22Rv1 (cell line): ENCODE measurements at regions not wholly inside any gene's neighbourhood (a gene's known extent, or its start where the extent isn't known, plus 50 kb on each side); places are given as distances from the start of the nearest gene placed in this dataset.

Source experiments
- ZFX ChIP-seq: fragments of 450-650 bp; IDR thresholded peaks from 2 replicates; pipeline ENCODE4 v1.6.1; 2017; ENCODE audit warnings: antibody characterized with exemption, borderline replicate concordance
- TF ChIP-seq, protein P1 (sequence below): fragments of 450-650 bp; IDR thresholded peaks from 2 replicates; pipeline ENCODE4 v1.5.1; 2017; ENCODE audit warnings: mild to moderate bottlenecking

DNA sequence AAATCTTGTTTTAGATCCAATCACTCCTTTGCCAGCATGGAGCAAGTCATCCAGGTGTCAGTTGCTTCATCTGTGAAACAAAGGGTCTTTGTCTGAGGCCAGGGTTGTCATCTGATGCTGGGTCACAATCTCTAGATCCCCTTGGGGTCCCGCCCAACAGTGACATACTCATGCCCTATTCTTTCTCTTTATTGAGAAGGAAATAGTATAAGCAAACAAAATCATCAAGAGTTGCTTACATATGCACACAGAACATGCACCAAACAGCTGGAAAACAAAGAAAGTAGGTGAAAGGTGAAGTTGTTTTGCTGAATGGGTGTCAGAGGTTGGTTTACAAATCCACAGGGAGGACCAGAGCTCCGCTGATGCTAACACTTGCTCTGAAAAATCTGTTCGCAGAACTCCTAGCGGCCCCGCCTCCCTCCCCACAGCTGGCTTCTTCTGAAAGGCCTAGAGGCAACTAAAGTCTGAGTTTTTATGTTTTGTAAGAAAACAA, 106.1 kb upstream of the SLC44A1 start:
- TF ChIP-seq, protein P1, sequence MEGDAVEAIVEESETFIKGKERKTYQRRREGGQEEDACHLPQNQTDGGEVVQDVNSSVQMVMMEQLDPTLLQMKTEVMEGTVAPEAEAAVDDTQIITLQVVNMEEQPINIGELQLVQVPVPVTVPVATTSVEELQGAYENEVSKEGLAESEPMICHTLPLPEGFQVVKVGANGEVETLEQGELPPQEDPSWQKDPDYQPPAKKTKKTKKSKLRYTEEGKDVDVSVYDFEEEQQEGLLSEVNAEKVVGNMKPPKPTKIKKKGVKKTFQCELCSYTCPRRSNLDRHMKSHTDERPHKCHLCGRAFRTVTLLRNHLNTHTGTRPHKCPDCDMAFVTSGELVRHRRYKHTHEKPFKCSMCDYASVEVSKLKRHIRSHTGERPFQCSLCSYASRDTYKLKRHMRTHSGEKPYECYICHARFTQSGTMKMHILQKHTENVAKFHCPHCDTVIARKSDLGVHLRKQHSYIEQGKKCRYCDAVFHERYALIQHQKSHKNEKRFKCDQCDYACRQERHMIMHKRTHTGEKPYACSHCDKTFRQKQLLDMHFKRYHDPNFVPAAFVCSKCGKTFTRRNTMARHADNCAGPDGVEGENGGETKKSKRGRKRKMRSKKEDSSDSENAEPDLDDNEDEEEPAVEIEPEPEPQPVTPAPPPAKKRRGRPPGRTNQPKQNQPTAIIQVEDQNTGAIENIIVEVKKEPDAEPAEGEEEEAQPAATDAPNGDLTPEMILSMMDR: no peak
- TF ChIP-seq ZFX: no peak
